Breast epithelium (tissue), 4 donors: ENCODE measurements at regions not wholly inside any gene's neighbourhood (a gene's known extent, or its start where the extent isn't known, plus 50 kb on each side); places are given as distances from the start of the nearest gene placed in this dataset.

ENCODE experiments used
- DNase-seq, 2 donors: peaks; one replicate each; pipeline ENCODE4 v3.0.0-alpha.2; 2019; ENCODE audit warnings: low spot score in 2 of 2
- H3K27ac ChIP-seq, 2 donors: fragments of 200-600 bp; sonication (generic) in 1 of 2; one replicate each; pipeline ENCODE4 v1.5.1; 2016 to 2019; ENCODE audit warnings: mild to moderate bottlenecking in 1 of 2
- H3K27me3 ChIP-seq, 2 donors: fragments of 200-600 bp; sonication (generic) in 1 of 2; one replicate each; pipeline versions ENCODE4 v1.5.1 to v1.6.0; 2017 to 2019; ENCODE audit warnings: control low read depth in 1 of 2, mild to moderate bottlenecking in 1 of 2
- H3K36me3 ChIP-seq: fragments of 200-600 bp; one replicate; pipeline ENCODE4 v1.5.1; 2019
- H3K4me1 ChIP-seq, 2 donors: fragments of 200-600 bp; sonication (generic); one replicate each; pipeline ENCODE4 v1.5.1; 2016 to 2019; ENCODE audit warnings: control low read depth in 1 of 2
- H3K4me3 ChIP-seq, 3 donors: fragments of 200-600 bp; sonication (generic); 1 replicate in 2 of 3; 2 replicates in 1 of 3; pipeline ENCODE4 v1.5.1; 2016 to 2019; ENCODE audit warnings: mild to moderate bottlenecking in 3 of 3, moderate library complexity in 2 of 3
- H3K9me3 ChIP-seq, 2 donors: fragments of 200-600 bp; sonication (generic) in 1 of 2; one replicate each; pipeline ENCODE4 v1.5.1; 2016 to 2019; ENCODE audit warnings: control low read depth in 1 of 2
- POLR2A ChIP-seq: fragments of 450-650 bp; IDR thresholded peaks from one replicate; pipeline ENCODE4 v1.6.1; 2016; ENCODE audit warnings: antibody characterized with exemption, mild to moderate bottlenecking, moderate library complexity
- POLR2AphosphoS5 ChIP-seq, 3 donors: sonication (generic); formaldehyde crosslinking; IDR thresholded peaks; one replicate each; pipeline ENCODE4 v1.6.1; 2017; ENCODE audit warnings: antibody characterized with exemption in 3 of 3
- intact Hi-C: fragments of 100-400 bp; cut with DNase I; formaldehyde crosslinking; loops from one replicate; pipeline ENCODE4 v1.15.1; 2023; ENCODE audit warnings: low total_unique reads
- TF ChIP-seq, protein P1 (sequence below), 3 donors: fragments of 450-650 bp; IDR thresholded peaks; one replicate each; pipeline ENCODE4 v1.5.1; 2016 to 2017; ENCODE audit warnings: antibody characterized with exemption in 3 of 3, mild to moderate bottlenecking in 3 of 3, moderate library complexity in 3 of 3

DNA sequence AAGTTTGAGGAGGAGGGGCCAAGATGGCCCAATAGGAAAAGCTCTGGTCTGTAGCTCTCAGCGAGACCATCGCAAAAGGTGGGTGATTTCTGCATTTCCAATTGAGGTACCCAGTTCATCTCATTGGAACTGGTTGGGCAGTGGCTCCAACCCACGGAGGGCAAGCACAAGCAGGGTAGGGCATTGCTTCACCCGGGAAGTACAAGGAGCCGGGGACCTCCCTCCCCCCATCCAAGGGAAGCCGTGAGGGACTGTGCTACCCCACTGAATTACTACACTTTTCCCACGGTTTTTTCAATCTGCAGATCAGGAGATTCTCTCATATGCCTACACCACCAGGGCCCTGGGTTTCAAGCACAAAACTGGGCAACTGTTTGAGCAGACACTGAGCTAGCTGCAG lies 58.0 kb upstream of the EFCAB3 start:
- H3K27me3 ChIP-seq: no peaks in the 10 kb centered on the region
- no peak overlapping the region for H3K27ac ChIP-seq
- intact Hi-C loops: no loop called here
- DNase-seq: no peak
- H3K9me3 ChIP-seq: no peaks in the 10 kb centered on the region
- H3K36me3 ChIP-seq: no peaks in the 10 kb centered on the region
- TF ChIP-seq POLR2A (no peak), POLR2AphosphoS5 (IDR thresholded peaks at IDR 0.05) (no peak)
- TF ChIP-seq, protein P1, sequence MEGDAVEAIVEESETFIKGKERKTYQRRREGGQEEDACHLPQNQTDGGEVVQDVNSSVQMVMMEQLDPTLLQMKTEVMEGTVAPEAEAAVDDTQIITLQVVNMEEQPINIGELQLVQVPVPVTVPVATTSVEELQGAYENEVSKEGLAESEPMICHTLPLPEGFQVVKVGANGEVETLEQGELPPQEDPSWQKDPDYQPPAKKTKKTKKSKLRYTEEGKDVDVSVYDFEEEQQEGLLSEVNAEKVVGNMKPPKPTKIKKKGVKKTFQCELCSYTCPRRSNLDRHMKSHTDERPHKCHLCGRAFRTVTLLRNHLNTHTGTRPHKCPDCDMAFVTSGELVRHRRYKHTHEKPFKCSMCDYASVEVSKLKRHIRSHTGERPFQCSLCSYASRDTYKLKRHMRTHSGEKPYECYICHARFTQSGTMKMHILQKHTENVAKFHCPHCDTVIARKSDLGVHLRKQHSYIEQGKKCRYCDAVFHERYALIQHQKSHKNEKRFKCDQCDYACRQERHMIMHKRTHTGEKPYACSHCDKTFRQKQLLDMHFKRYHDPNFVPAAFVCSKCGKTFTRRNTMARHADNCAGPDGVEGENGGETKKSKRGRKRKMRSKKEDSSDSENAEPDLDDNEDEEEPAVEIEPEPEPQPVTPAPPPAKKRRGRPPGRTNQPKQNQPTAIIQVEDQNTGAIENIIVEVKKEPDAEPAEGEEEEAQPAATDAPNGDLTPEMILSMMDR (IDR thresholded peaks at IDR 0.05): no peak
- no peaks in the 10 kb centered on the region for H3K4me1 ChIP-seq
- H3K4me3 ChIP-seq: no peak overlapping the region

DNA sequence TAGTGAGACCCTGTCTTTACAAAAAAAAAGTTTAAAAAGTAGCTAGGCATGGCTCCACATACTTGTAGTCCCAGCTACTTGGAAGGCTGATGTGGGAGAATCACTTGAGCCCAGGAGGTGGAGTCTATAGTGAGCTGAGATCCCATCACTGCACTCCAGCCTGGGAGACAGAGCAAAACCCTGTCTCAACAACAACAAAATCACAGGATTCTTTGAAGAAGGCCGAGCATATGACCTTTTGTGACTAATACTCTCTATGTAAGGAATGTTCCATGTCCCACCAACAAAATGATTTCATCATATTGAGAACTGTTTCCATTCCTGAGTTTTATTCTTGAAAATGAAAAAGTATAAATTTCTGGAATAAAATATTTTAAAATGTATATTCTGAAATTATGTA lies 58.9 kb upstream of the EFCAB3 start:
- Histone ChIP-seq H3K4me3 (no peak overlapping the region), H3K27me3 (no peaks in the 10 kb centered on the region), H3K4me1 (no peaks in the 10 kb centered on the region), H3K27ac (no peak overlapping the region), H3K36me3 (no peaks in the 10 kb centered on the region), H3K9me3 (no peaks in the 10 kb centered on the region)
- intact Hi-C loops: no loop called here
- DNase-seq: no peak
- TF ChIP-seq POLR2A (no peak), POLR2AphosphoS5 (IDR thresholded peaks at IDR 0.05) (no peak)
- TF ChIP-seq, protein P1 (IDR thresholded peaks at IDR 0.05): no peak

DNA sequence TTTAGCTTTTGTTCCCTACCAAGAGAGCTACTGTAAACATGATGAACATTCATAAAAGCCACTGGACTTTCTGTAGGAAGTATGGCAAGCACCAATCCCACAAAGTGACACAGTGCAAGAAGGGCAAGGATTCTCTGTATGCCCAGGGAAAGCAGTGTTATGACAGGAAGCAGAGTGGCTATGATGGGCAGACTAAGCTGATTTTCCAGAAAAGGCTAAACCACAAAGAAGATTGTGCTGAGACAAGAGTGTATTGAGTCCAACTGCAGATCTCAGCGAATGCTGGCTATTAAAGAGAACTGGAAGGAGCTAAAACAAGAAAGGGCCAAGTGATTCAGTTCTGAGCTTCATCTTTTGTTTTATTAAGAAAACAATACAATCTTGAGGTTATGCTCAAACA lies 60.5 kb upstream of the EFCAB3 start:
- H3K9me3 ChIP-seq: no peaks in the 10 kb centered on the region
- H3K4me1 ChIP-seq: no peaks in the 10 kb centered on the region
- intact Hi-C loops: no loop called here
- no peak overlapping the region for H3K27ac ChIP-seq
- H3K27me3 ChIP-seq: no peaks in the 10 kb centered on the region
- no peak for TF ChIP-seq POLR2A
- H3K36me3 ChIP-seq: no peaks in the 10 kb centered on the region
- no peak for DNase-seq
- H3K4me3 ChIP-seq: no peak overlapping the region

DNA sequence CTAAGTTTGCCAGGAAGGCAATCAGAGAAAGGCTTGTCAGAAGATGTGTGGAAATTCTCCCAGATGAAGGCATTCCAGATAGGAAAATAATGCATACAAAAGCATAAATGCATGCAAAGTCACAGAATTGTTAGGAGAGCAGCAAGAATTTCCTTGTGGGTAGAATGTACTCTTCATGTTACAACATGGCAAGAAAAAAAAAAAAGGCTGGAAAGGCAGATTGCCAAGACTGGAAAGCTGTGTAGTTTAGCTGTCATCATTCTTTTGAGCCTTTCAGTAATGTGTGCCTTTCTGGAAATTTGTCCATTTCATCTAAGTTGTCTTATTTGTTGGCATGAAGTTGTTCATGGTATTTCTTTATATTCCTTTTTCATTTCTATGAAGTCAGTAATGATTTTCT lies 71.0 kb upstream of the EFCAB3 start:
- TF ChIP-seq POLR2A (no peak), POLR2AphosphoS5 (IDR thresholded peaks at IDR 0.05) (no peak)
- TF ChIP-seq, protein P1 (IDR thresholded peaks at IDR 0.05): no peak
- Histone ChIP-seq H3K27ac (no peak overlapping the region), H3K9me3 (peaks cover 0 to 4% of the 10 kb centered on the region in 2 donors), H3K4me1 (no peaks in the 10 kb centered on the region), H3K36me3 (no peaks in the 10 kb centered on the region), H3K4me3 (no peak overlapping the region), H3K27me3 (no peaks in the 10 kb centered on the region)
- no peak for DNase-seq
- intact Hi-C loops: no loop called here

DNA sequence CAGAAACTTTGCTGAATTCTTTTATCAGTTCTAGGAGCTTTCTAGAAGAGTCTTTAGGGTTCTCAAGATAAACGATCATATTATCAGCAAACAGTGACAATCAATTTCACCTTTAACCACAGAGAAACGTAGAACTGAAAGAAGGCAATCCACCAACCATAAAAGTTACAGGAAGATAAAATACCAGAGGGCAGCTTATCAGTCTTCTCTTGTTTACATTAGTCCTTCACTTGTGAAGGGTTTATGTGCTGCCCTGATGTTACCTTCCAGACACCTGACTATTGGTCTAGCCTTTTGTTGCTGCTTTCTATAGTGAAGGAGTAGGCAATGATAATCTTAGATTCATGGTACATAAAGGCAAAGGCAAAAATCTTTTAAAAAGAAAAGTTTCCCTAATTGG lies 73.2 kb upstream of the EFCAB3 start:
- H3K9me3 ChIP-seq: peaks cover 0 to 4% of the 10 kb centered on the region in 2 donors
- H3K27ac ChIP-seq: no peak overlapping the region
- no peaks in the 10 kb centered on the region for H3K27me3 ChIP-seq
- H3K4me1 ChIP-seq: no peaks in the 10 kb centered on the region
- no peak for TF ChIP-seq POLR2A
- TF ChIP-seq, protein P1 (IDR thresholded peaks at IDR 0.05): no peak
- no peak for DNase-seq
- H3K36me3 ChIP-seq: no peaks in the 10 kb centered on the region
- no peak overlapping the region for H3K4me3 ChIP-seq
- intact Hi-C loops: no loop called here

DNA sequence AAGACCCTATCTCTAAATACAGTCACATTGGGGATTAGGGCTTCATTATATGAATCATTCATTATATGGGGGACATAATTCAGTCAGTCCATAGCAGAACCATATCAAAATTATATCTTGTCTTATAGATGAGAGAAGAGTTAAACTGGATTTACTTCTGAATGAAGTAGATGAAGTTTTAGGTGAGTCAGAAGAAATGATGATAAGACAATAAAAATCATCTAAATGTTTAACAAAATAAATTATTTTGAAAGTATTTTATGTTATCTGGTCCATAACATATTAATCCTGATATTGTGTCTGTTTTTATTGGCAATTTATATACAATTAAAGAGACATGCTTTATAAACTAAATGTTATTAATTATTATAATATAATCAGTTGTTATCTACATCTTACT lies 76.9 kb upstream of the EFCAB3 start:
- TF ChIP-seq, protein P1 (IDR thresholded peaks at IDR 0.05): no peak
- no peak for DNase-seq
- no peak overlapping the region for H3K4me3 ChIP-seq
- no peaks in the 10 kb centered on the region for H3K4me1 ChIP-seq
- H3K27ac ChIP-seq: no peak overlapping the region
- H3K9me3 ChIP-seq: peaks cover 0 to 8% of the 10 kb centered on the region in 2 donors
- intact Hi-C loops: no loop called here
- no peaks in the 10 kb centered on the region for H3K36me3 ChIP-seq
- H3K27me3 ChIP-seq: no peaks in the 10 kb centered on the region
